H9 (cell line): ENCODE measurements at regions not wholly inside any gene's neighbourhood (a gene's known extent, or its start where the extent isn't known, plus 50 kb on each side); places are given as distances from the start of the nearest gene placed in this dataset.

Source experiments
- DNase-seq: peaks from one replicate; pipeline ENCODE4 v3.0.0-alpha.2; 2017
- H2AFZ ChIP-seq: one replicate; pipeline ENCODE4 v1.6.1; 2013; ENCODE audit warnings: mild to moderate bottlenecking, low read length, control low read depth, moderate library complexity
- H2AK5ac ChIP-seq: 2 replicates; pipeline ENCODE4 v1.6.1; 2013; ENCODE audit warnings: low read length, control low read depth, mixed read lengths; ENCODE audit not compliant: insufficient read length
- H2BK120ac ChIP-seq: one replicate; pipeline ENCODE4 v1.6.1; 2013; ENCODE audit warnings: low read depth, mild to moderate bottlenecking, low read length, control low read depth, inconsistent platforms; ENCODE audit not compliant: poor library complexity, severe bottlenecking
- H2BK12ac ChIP-seq: 2 replicates; pipeline ENCODE4 v1.6.1; 2013; ENCODE audit warnings: low read length, control low read depth, mixed read lengths, low read depth; ENCODE audit not compliant: insufficient read length
- H2BK15ac ChIP-seq: 2 replicates; pipeline ENCODE4 v1.6.1; 2013; ENCODE audit warnings: low read depth, low read length, control low read depth
- H2BK20ac ChIP-seq: one replicate; pipeline ENCODE4 v1.6.1; 2013; ENCODE audit warnings: low read depth, mild to moderate bottlenecking, low read length, control low read depth, inconsistent platforms; ENCODE audit not compliant: poor library complexity, severe bottlenecking
- H2BK5ac ChIP-seq: 2 replicates; pipeline ENCODE4 v1.6.1; 2013; ENCODE audit warnings: low read length, control low read depth, mixed read lengths; ENCODE audit not compliant: insufficient read length
- H3K14ac ChIP-seq: 2 replicates; pipeline ENCODE4 v1.6.1; 2013; ENCODE audit warnings: low read length, control low read depth; ENCODE audit not compliant: insufficient read depth
- H3K18ac ChIP-seq: 2 replicates; pipeline ENCODE4 v1.6.1; 2013; ENCODE audit warnings: low read depth, mild to moderate bottlenecking, mixed read lengths, low read length, control low read depth; ENCODE audit not compliant: insufficient read length
- H3K23ac ChIP-seq: 2 replicates; pipeline ENCODE4 v1.6.1; 2013; ENCODE audit warnings: low read length, control low read depth, mixed read lengths, low read depth; ENCODE audit not compliant: insufficient read length
- H3K23me2 ChIP-seq: 2 replicates; pipeline ENCODE4 v1.6.1; 2013; ENCODE audit warnings: low read depth, mild to moderate bottlenecking, mixed read lengths, low read length, control low read depth; ENCODE audit not compliant: insufficient read length, poor library complexity, severe bottlenecking
- H3K27ac ChIP-seq: 2 replicates; pipeline ENCODE4 v1.5.1; 2013; ENCODE audit warnings: low read length, control low read depth, mixed read lengths, low read depth; ENCODE audit not compliant: insufficient read length
- H3K27me3 ChIP-seq: 2 replicates; pipeline ENCODE4 v1.6.1; 2013; ENCODE audit warnings: low read length, control low read depth, inconsistent platforms; ENCODE audit not compliant: insufficient read depth
- H3K4ac ChIP-seq: 2 replicates; pipeline ENCODE4 v1.6.1; 2013; ENCODE audit warnings: low read depth, mild to moderate bottlenecking, control low read depth, inconsistent platforms, low read length, moderate library complexity
- H3K4me1 ChIP-seq: 2 replicates; pipeline ENCODE4 v1.6.1; 2013; ENCODE audit warnings: low read length, control low read depth, inconsistent platforms; ENCODE audit not compliant: insufficient read depth
- H3K4me2 ChIP-seq: 2 replicates; pipeline ENCODE4 v1.6.1; 2013; ENCODE audit warnings: low read length, control low read depth, mixed read lengths; ENCODE audit not compliant: insufficient read length, insufficient read depth
- H3K56ac ChIP-seq: 2 replicates; pipeline ENCODE4 v1.6.1; 2013; ENCODE audit warnings: low read depth, mild to moderate bottlenecking, mixed read lengths, low read length, control low read depth; ENCODE audit not compliant: insufficient read length
- H3K79me1 ChIP-seq: 2 replicates; pipeline ENCODE4 v1.6.1; 2013; ENCODE audit warnings: low read depth, mild to moderate bottlenecking, moderate library complexity, low read length, control low read depth, inconsistent platforms; ENCODE audit not compliant: insufficient read depth, poor library complexity, severe bottlenecking
- H3K79me2 ChIP-seq: 2 replicates; pipeline ENCODE4 v1.6.1; 2013; ENCODE audit warnings: low read length, control low read depth, inconsistent platforms; ENCODE audit not compliant: insufficient read depth
- H3K9ac ChIP-seq: 2 replicates; pipeline ENCODE4 v1.6.1; 2013; ENCODE audit warnings: low read length, control low read depth, mixed read lengths; ENCODE audit not compliant: insufficient read length; ENCODE audit errors: extremely low read depth
- H3K9me3 ChIP-seq: one replicate; pipeline ENCODE4 v1.6.1; 2013; ENCODE audit warnings: low read depth, low read length, inconsistent platforms; ENCODE audit not compliant: control insufficient read depth
- H3T11ph ChIP-seq: one replicate; pipeline ENCODE4 v1.6.1; 2013; ENCODE audit warnings: mild to moderate bottlenecking, low read length, control low read depth, inconsistent platforms
- H4K20me1 ChIP-seq: one replicate; pipeline ENCODE4 v1.6.1; 2013; ENCODE audit not compliant: control insufficient read depth, insufficient read length, insufficient read depth
- H4K5ac ChIP-seq: 2 replicates; pipeline ENCODE4 v1.6.1; 2013; ENCODE audit warnings: low read depth, mild to moderate bottlenecking, mixed read lengths, low read length, control low read depth; ENCODE audit not compliant: insufficient read length
- H4K8ac ChIP-seq: replicated peaks from 2 replicates; pipeline ENCODE4 v1.6.1; 2013; ENCODE audit warnings: low read length, control low read depth, mixed read lengths, low read depth; ENCODE audit not compliant: insufficient read length
- H4K91ac ChIP-seq: 2 replicates; pipeline ENCODE4 v1.6.1; 2013; ENCODE audit warnings: low read depth, mild to moderate bottlenecking, moderate library complexity, mixed read lengths, low read length, control low read depth; ENCODE audit not compliant: insufficient read length
- H3K27ac Mint-ChIP-seq, 3 experiments: 2 replicates in 2 of 3; 3 replicates in 1 of 3; pipeline ENCODE4 v1.8.0; 2020 to 2021; ENCODE audit warnings: mixed read lengths in 3 of 3, mild to moderate bottlenecking in 1 of 3, moderate library complexity in 1 of 3
- H3K27me3 Mint-ChIP-seq: 2 replicates; pipeline ENCODE4 v1.8.0; 2021; ENCODE audit warnings: low read depth, mild to moderate bottlenecking, moderate library complexity, mixed read lengths
- H3K36me3 Mint-ChIP-seq, 3 experiments: 2 replicates in 2 of 3; 3 replicates in 1 of 3; pipeline ENCODE4 v1.8.0; 2020 to 2021; ENCODE audit warnings: low read depth in 3 of 3, mixed read lengths in 3 of 3; ENCODE audit not compliant: insufficient read depth in 1 of 3
- H3K4me1 Mint-ChIP-seq, 2 experiments: 2 replicates each; pipeline ENCODE4 v1.8.0; 2020; ENCODE audit warnings: mixed read lengths in 2 of 2
- H3K4me3 Mint-ChIP-seq, 2 experiments: 2 replicates in 1 of 2; 3 replicates in 1 of 2; pipeline ENCODE4 v1.8.0; 2020 to 2021; ENCODE audit warnings: mild to moderate bottlenecking in 2 of 2, mixed read lengths in 2 of 2, moderate library complexity in 1 of 2
- H3K9me3 Mint-ChIP-seq, 2 experiments: 2 replicates in 1 of 2; 3 replicates in 1 of 2; pipeline ENCODE4 v1.8.0; 2020; ENCODE audit warnings: mild to moderate bottlenecking in 2 of 2, mixed read lengths in 2 of 2, moderate library complexity in 1 of 2
- CTCF ChIP-seq: fragments of 200-600 bp; sonication (generic); conservative IDR thresholded peaks from 3 replicates; pipeline ENCODE4 v1.8.0; 2021; ENCODE audit warnings: antibody characterized with exemption, mild to moderate bottlenecking
- WGBS: extraction: QIAGEN DNeasy Blood & Tissue Kit; methylation state at CpG from one replicate; pipeline ENCODE4 v1.1.7; 2013; ENCODE audit warnings: missing lambda C conversion rate, low lambda C conversion rate, mixed read lengths; ENCODE audit not compliant: insufficient read length; ENCODE audit errors: extremely low coverage; 5-methylcytosine and 5-hydroxymethylcytosine counted together

- Mint-ChIP-seq H3K4me1 (peaks cover 2 to 22% of the 10 kb centered on the region in 2 experiments; a peak in 2 of 4 replicates), H3K36me3 (no peaks in the 10 kb centered on the region), H3K27me3 (no peaks in the 10 kb centered on the region), H3K4me3 (no peak overlapping the region), H3K9me3 (no peaks in the 10 kb centered on the region), H3K27ac (no peak overlapping the region)
- H3K4ac ChIP-seq: no peak overlapping the region
- H3K14ac ChIP-seq: no peak overlapping the region
- H3K9ac ChIP-seq: no peak overlapping the region
- no peak for TF ChIP-seq CTCF
- H3K23me2 ChIP-seq: no peaks in the 10 kb centered on the region
- H4K5ac ChIP-seq: no peak overlapping the region
- no peaks in the 10 kb centered on the region for H3K4me1 ChIP-seq
- no peak overlapping the region for H3K23ac ChIP-seq
- no peaks in the 10 kb centered on the region for H4K20me1 ChIP-seq
- H3K56ac ChIP-seq: no peak overlapping the region
- H3K18ac ChIP-seq: no peak overlapping the region
- H2BK5ac ChIP-seq: no peak overlapping the region
- no peak overlapping the region for H3T11ph ChIP-seq
- H3K27ac ChIP-seq: no peak overlapping the region
- H2BK120ac ChIP-seq: no peak overlapping the region
- no peak for DNase-seq
- no peak overlapping the region for H2AK5ac ChIP-seq
- H2AFZ ChIP-seq: no peak overlapping the region
- no peak overlapping the region for H4K91ac ChIP-seq
- no peaks in the 10 kb centered on the region for H3K9me3 ChIP-seq
- H3K79me1 ChIP-seq: no peaks in the 10 kb centered on the region
- H2BK20ac ChIP-seq: no peak overlapping the region
- H3K4me2 ChIP-seq: no peak overlapping the region
- no peak overlapping the region for H2BK15ac ChIP-seq
- H3K79me2 ChIP-seq: no peaks in the 10 kb centered on the region
- no peak overlapping the region for H4K8ac ChIP-seq
- no peak overlapping the region for H2BK12ac ChIP-seq
- no CpG with 5 or more reads among the region's 7 CpGs for WGBS
- no peaks in the 10 kb centered on the region for H3K27me3 ChIP-seq
Observed at GRCh38 chr13:54165581-54166215, 1137.1 kb downstream of the OLFM4 start.
